GF-D8 (cell line): ENCODE measurements at regions not wholly inside any gene's neighbourhood (a gene's known extent, or its start where the extent isn't known, plus 50 kb on each side); places are given as distances from the start of the nearest gene placed in this dataset.

Experiments used
- DNase-seq: peaks from one replicate; lab custom pipeline; 2025; lab: John Stamatoyannopoulos, UW

GRCh38 chr1:81617308-81617967 is 183.3 kb upstream of the ADGRL2 start:
- no peak for DNase-seq

DNA sequence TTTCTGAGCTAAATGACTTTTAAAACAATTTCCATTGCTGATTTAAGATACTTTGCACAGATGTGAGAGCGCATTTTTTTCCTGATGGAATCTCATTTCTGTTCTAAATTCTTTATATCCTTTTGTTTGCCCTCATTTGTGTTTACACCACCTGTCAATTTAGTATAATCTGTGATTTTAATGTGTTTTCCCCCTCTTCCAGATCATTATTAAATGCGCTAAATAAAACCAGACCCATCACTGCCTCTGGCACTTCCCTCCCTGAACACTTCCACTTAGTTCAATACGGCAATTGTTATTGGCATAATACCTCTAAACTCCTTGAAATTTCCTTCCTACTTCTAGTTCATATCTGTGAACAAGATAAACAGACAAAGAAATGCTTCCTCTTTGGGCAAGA is 186.9 kb upstream of the ADGRL2 start:
- DNase-seq = no peak

- DNase-seq = no peak
These were observed 192.8 kb upstream of the ADGRL2 start for GRCh38 chr1:81607924-81608323.

- DNase-seq = no peak
These were observed 193.6 kb upstream of the ADGRL2 start for GRCh38 chr1:81607086-81607485.

- no peak for DNase-seq
These were observed 194.1 kb upstream of the ADGRL2 start for GRCh38 chr1:81606656-81607055.

- DNase-seq = no peak
These were observed 195.7 kb upstream of the ADGRL2 start for GRCh38 chr1:81605023-81605422.

DNA sequence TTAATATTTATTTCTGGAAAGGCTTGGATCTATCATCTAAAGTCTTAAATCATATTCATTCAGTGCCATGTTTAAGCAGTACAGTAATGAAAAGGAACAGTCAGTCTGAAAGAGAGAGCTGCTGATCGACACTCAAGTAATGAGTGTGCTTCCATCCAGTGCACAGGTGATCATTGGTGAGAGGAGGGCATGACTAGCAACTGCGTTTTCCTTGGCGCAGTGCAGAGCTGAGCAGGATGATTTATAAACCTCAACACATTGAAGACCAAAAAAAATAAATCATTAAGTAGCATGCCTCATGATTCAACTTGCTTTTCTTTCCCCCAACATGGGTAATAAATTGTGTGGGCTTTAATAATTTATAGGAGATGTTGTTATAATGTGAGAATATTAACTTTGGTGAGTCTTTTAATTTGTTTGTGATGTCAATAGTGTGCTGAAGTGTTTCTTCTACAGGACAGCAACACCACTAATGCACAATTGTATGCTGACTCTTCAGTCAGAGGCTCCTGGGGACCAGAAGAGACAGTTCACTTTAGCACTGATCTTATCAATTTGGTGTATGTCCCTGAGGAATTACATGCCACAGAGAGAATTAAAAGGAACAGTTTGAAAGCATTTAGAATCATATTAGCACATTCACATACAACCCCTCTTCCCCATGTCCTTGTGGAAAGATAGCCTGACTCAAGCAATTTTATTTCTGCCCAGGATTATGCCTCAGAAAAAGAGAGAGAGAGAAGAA is 199.7 kb upstream of the ADGRL2 start:
- DNase-seq = no peak

- no peak for DNase-seq
These were observed 200.4 kb upstream of the ADGRL2 start for GRCh38 chr1:81600363-81600762.

DNA sequence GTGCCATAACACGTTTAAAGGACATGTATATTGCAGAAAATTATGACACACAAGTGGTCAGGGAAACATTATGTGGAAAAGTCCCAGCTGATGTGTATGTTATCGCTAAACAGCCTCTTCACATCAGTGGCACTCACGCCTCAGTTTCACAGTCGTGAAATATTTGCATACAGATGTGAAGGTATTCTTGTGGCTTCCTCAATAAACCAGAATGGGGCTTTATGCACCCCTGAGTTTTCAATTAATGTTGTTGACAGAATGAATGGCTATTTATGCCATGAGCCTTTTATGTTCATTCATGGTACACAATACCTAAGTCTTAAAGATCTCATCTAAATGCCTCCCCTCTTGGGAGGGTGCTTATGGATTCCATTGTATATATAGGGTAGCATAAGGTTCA is 202.1 kb upstream of the ADGRL2 start:
- DNase-seq = no peak

GRCh38 chr1:81597720-81598426 is 202.9 kb upstream of the ADGRL2 start:
- DNase-seq = no peak

- DNase-seq = no peak
These were observed 204.4 kb upstream of the ADGRL2 start for GRCh38 chr1:81596341-81596740.

GRCh38 chr1:81594206-81594605 is 206.5 kb upstream of the ADGRL2 start:
- DNase-seq = no peak

GRCh38 chr1:81592233-81592632 is 208.5 kb upstream of the ADGRL2 start:
- no peak for DNase-seq

- DNase-seq = no peak
These were observed 210.6 kb upstream of the ADGRL2 start for GRCh38 chr1:81590171-81590570.

DNA sequence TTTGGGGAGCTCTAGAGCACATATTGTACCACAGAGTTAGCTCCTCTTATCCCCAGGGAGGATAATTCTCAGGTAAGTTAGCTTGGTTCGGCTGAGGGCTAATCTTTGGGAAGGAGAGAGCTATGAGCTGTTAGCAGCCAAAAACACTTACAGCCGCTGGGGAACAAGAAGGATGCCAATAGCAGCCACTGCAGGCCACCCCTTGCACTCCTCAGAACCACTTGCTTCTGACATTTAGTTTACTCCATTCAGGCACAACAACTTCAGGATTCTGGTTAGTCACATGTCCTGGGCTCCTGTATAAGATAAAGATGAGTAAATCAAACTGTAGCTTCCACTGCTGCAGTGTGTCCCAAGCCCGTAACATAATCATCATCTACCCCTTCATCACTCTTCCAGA is 212.6 kb upstream of the ADGRL2 start:
- no peak for DNase-seq

DNA sequence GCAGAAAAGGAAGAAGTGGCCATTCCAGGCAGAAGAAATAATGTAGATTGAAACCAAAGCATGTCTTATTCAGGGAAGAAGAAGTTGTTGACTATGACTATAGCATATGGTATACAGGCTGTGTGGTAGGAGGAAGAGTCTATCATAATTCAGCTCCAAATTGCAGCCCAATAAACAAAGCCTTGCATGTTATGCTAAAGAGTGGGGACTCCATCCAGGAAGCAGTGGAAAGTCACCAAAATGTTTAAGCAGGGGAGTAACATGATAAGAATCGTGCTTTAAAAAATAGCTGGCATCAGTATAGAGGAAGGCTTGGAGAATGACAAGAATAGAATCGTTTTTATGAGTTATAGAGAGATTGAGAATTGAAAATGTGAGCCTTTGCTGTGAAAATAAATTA is 213.3 kb upstream of the ADGRL2 start:
- no peak for DNase-seq

DNA sequence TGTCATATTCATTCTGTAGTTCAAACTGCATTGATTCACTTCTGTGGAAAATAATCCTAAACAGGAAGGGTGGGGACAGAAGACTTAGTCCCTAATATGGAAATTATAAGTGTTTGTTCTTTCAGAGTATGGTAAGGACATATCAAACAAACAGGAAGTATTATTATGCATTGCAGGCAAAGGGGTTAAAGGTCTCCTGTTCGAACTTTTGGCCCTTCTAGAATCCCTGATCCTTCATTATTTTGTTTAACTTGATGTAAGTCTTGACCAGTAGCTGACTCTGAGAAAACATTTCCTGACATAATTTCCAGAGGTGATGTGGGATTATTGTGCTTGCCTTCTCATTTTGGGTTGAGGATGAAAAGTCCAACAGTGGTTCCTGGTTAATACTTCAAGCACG is 215.4 kb upstream of the ADGRL2 start:
- DNase-seq = no peak

DNA sequence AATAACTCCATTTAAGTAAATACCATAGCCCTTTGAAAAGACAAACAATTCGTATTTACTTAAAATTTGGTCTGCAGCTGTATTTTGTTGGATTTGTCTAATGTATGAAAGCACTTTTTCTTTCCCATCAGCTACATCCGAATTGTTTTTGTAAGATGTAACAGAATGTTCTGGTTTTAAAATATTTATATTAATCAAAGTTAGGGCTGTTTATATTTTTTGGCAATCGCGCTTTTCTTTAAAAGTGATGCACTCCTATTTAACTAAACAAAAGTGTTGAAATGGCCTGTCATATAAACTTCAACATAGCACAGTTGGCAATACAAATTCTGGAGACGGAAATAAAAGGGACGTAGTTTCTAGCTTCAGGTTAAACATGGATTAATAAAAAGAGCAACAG is 216.3 kb upstream of the ADGRL2 start:
- no peak for DNase-seq

GRCh38 chr1:81583878-81584277 is 216.9 kb upstream of the ADGRL2 start:
- DNase-seq = no peak

DNA sequence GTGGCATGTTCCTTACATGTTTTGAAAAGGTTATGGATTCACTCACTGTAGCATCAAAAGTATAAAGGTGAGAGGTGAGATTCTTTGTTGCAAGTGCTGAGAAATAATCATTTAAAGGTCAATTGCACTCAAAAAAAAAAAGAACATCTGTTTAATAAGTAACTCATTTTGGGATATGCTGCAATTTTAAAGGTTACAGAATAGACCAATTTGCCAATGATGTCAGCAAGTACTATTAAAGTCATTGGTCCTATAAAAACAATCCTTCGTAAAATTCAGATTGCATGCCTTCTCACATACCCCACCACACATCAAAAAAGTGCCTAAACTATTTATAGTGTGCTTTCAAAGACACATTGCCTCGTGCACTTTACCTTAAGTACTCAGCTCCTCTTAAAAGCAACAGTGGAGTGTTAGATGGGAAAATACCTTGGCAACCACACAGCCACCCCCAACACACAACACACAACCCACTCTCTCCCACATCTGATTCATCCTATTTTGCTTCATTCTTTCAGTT is 218.2 kb upstream of the ADGRL2 start:
- no peak for DNase-seq

DNA sequence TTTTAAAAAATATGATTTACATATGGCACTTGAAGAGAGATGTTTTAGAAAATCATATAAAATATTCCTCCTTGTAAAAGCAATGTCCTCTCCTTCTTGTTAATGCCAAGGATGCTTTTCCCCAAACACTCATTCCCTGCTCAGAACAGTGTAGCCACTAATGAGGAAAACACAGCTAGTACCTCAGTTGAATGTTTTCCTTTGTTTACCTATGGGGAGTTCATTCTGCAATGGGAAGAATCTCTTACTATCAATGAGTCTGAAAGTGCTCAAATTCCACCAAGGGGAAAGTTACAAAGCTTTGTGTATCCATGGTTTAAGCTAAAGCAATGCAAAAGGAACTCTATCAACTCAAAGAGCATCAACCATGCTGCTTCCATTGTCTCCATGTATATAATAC is 221.9 kb upstream of the ADGRL2 start:
- no peak for DNase-seq

DNA sequence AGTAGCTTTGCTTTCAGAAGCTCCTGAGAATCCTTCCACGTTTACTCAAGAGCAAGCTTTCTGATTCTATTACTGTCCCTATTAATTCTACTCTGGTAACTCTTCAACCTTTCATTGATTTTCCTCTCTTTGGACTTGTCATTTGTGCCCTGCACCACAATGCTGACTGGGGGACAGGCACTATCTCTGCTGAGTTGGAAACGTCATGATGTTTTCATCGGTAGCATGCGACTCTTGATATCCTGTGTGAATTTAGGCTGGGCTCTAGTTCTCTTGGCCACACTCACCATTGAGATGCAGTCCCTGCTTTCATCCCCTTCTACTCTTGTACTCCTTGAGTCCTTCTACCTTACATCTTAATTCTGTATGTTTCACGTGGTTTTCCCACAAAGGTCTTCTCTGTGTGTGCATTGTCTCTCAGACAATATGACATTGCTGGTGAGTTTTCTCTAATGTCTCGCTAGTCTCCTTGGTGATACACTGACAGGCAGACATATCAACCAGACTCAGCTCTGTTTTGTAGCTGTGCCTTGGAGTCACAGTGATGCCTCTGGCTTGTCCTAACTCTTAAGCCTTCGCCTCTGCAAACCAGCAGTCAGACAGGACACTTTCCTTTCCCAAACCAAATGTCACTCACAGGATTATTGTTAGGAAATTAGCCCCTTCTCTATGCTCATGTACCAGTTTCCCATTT is 223.6 kb upstream of the ADGRL2 start:
- no peak for DNase-seq
